Naive thymus-derived CD4-positive, alpha-beta T cell (primary cell): ENCODE measurements at regions not wholly inside any gene's neighbourhood (a gene's known extent, or its start where the extent isn't known, plus 50 kb on each side); places are given as distances from the start of the nearest gene placed in this dataset.
"Not testable (repeated sequence)": the region's sequence is repeated elsewhere in the genome, so short reads cannot be mapped to it uniquely, and the experiment has no call there.

Source experiments
- ATAC-seq: fragments of 150-1000 bp; cut with Tn5 transposase; 2 replicates; pipeline ENCODE4 v1.10.0; 2021; ENCODE audit warnings: mild to moderate bottlenecking, moderate library complexity
- CTCF ChIA-PET: fragments of 350-600 bp; sonication (Branson Sonifier 250); formaldehyde crosslinking; loops from one replicate; lab custom pipeline; 2021; ENCODE audit warnings: antibody characterized with exemption; lab: Charles Lee
- POLR2A ChIA-PET: fragments of 350-600 bp; sonication (Branson Sonifier 250); formaldehyde crosslinking; loops from one replicate; lab custom pipeline; 2021; ENCODE audit warnings: antibody characterized with exemption, inconsistent platforms; lab: Charles Lee
- DNase-seq, 9 donors: peaks; one replicate each; pipeline versions ENCODE4 v3.0.0 to v3.0.0-alpha.2; 2020 to 2022; ENCODE audit warnings: mixed read lengths in 1 of 9
- H3K27ac ChIP-seq: one replicate; pipeline ENCODE4 v1.7.0; 2013; ENCODE audit warnings: mild to moderate bottlenecking, low read depth, low read length, moderate library complexity
- H3K27me3 ChIP-seq, 2 donors: one replicate each; pipeline ENCODE4 v1.7.0; 2013; ENCODE audit warnings: low read length in 2 of 2, mild to moderate bottlenecking in 2 of 2, moderate library complexity in 2 of 2; ENCODE audit not compliant: control insufficient read depth in 2 of 2, insufficient read depth in 2 of 2
- H3K36me3 ChIP-seq, 3 experiments: 1 replicate in 2 of 3; 2 replicates in 1 of 3; pipeline ENCODE4 v1.7.0; 2013; ENCODE audit warnings: low read length in 3 of 3, mild to moderate bottlenecking in 3 of 3, moderate library complexity in 1 of 3; ENCODE audit not compliant: insufficient read depth in 3 of 3, control insufficient read depth in 2 of 3
- H3K4me1 ChIP-seq, 2 donors: one replicate each; pipeline ENCODE4 v1.7.0; 2013; ENCODE audit warnings: low read length in 2 of 2, mild to moderate bottlenecking in 2 of 2, moderate library complexity in 1 of 2; ENCODE audit not compliant: control insufficient read depth in 2 of 2, insufficient read depth in 2 of 2
- H3K4me3 ChIP-seq: 2 replicates; pipeline ENCODE4 v1.7.0; 2013; ENCODE audit warnings: mild to moderate bottlenecking, low read length
- H3K9me3 ChIP-seq, 3 experiments: 1 replicate in 2 of 3; 2 replicates in 1 of 3; pipeline ENCODE4 v1.7.0; 2013; ENCODE audit warnings: low read length in 3 of 3; ENCODE audit not compliant: control insufficient read depth in 2 of 3
- H3K27ac Mint-ChIP-seq, 9 donors: one replicate each; pipeline ENCODE4 v1.8.0; 2020 to 2022; ENCODE audit warnings: mixed read lengths in 9 of 9, mild to moderate bottlenecking in 8 of 9, moderate library complexity in 5 of 9, inconsistent platforms in 2 of 9
- H3K27me3 Mint-ChIP-seq, 5 donors: one replicate each; pipeline ENCODE4 v1.8.0; 2021 to 2022; ENCODE audit warnings: mixed read lengths in 5 of 5, mild to moderate bottlenecking in 1 of 5
- H3K36me3 Mint-ChIP-seq, 5 donors: one replicate each; pipeline ENCODE4 v1.8.0; 2020 to 2022; ENCODE audit warnings: mixed read lengths in 5 of 5, mild to moderate bottlenecking in 3 of 5, inconsistent platforms in 1 of 5
- H3K4me1 Mint-ChIP-seq, 7 donors: one replicate each; pipeline ENCODE4 v1.8.0; 2020 to 2022; ENCODE audit warnings: mixed read lengths in 7 of 7, mild to moderate bottlenecking in 3 of 7, inconsistent platforms in 1 of 7
- H3K4me3 Mint-ChIP-seq, 10 donors: one replicate each; pipeline ENCODE4 v1.8.0; 2020 to 2022; ENCODE audit warnings: mild to moderate bottlenecking in 10 of 10, mixed read lengths in 10 of 10, moderate library complexity in 6 of 10, inconsistent platforms in 2 of 10
- H3K9me3 Mint-ChIP-seq, 11 donors: one replicate each; pipeline ENCODE4 v1.8.0; 2020 to 2022; ENCODE audit warnings: mixed read lengths in 11 of 11, mild to moderate bottlenecking in 4 of 11, inconsistent platforms in 1 of 11, moderate library complexity in 1 of 11
- intact Hi-C, 2 donors: fragments of 100-400 bp; cut with micrococcal nuclease; formaldehyde crosslinking; loops; one replicate each; pipeline ENCODE4 v1.15.1; 2023

DNA sequence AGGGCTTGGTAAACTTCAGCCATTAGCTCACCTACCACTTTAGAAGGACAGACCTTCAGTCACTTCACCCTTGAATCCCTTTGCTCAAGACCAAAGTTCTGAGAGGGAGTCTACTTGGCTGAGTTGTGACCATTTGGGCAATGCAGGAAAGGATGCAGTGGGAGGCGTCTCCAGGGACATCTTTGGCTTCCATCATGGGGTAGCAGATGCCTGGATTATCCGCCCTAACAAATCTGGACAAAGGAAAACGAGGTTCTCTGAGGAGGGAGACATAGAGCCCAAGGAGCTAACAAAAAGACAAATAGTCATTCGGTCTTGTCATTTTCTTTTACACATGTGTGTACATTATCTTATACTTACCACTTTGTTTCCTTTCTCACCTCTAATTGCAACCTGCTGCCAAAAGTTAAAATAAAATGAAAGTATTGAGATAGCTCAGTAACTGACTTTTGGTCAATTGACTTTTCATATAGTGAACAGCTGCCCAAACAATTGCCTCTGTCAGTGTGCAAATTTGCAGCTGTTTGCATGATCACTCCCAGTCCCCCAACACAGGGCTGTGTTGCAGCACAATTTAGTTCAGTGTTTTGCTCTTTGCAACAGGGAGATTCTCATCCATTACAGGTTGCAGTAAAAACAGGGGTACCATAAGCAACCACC is 108.9 kb upstream of the EEF2KMT start:
- Mint-ChIP-seq H3K9me3 (peaks cover 0 to 6% (median 0%) of the 10 kb centered on the region in 11 donors), H3K4me1 (peaks cover 0 to 7% (median 5%) of the 10 kb centered on the region in 7 donors), H3K4me3 (no peak overlapping the region), H3K27me3 (peaks cover 0 to 5% (median 1%) of the 10 kb centered on the region in 5 donors), H3K27ac (no peak overlapping the region), H3K36me3 (no peaks in the 10 kb centered on the region)
- no peaks in the 10 kb centered on the region for H3K4me1 ChIP-seq
- H3K4me3 ChIP-seq = no peak overlapping the region
- CTCF ChIA-PET = no interaction called here
- H3K27ac ChIP-seq = no peak overlapping the region
- POLR2A ChIA-PET = no interaction called here
- intact Hi-C loops = no loop called here
- no peaks in the 10 kb centered on the region for H3K36me3 ChIP-seq
- H3K27me3 ChIP-seq = no peaks in the 10 kb centered on the region
- ATAC-seq (no peak), DNase-seq (no peak)
- H3K9me3 ChIP-seq = no peaks in the 10 kb centered on the region

DNA sequence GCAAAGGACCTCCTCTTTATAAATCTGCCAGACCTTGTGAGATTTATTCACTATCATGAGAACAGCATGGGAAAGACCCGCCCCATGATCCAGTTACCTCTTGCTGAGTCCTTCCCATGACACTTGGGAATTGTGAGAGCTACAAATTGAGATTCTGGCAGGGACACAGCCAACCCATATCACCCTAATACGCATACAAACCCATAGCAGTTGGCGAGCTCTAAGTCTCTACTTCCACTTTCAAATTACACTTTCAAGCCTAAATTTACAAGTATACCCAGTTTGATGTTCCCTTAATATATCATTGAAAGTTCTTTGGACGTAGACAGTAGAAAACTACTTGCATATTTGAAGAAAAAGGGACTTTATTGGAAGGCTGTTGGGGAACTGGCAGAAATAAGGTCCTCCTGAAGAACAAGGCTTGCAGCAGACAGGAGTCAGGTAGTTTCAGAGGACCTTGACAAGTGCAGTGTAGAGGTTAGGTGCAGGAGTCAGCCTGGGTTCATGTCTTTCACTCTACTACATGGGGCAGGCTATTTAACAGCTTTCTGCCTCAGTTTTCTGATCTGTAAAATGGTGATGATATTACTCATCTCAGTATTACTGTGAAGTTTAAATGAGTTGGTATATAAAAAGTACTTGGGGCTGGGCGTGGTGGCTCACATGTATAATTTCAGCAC is 107.9 kb upstream of the EEF2KMT start:
- H3K9me3 ChIP-seq = no peaks in the 10 kb centered on the region
- no peaks in the 10 kb centered on the region for H3K4me1 ChIP-seq
- ChIA-PET POLR2A (no interaction called here), CTCF (no interaction called here)
- H3K36me3 ChIP-seq = no peaks in the 10 kb centered on the region
- Mint-ChIP-seq H3K4me3 (no peak overlapping the region), H3K9me3 (peaks cover 0 to 6% (median 0%) of the 10 kb centered on the region in 11 donors), H3K27ac (no peak overlapping the region), H3K27me3 (peaks cover 0 to 5% (median 0%) of the 10 kb centered on the region in 5 donors), H3K36me3 (no peaks in the 10 kb centered on the region), H3K4me1 (peaks cover 0 to 6% (median 5%) of the 10 kb centered on the region in 7 donors)
- ATAC-seq (no peak), DNase-seq (no peak)
- H3K27me3 ChIP-seq = no peaks in the 10 kb centered on the region
- H3K4me3 ChIP-seq = no peak overlapping the region
- no peak overlapping the region for H3K27ac ChIP-seq
- intact Hi-C loops = no loop called here

DNA sequence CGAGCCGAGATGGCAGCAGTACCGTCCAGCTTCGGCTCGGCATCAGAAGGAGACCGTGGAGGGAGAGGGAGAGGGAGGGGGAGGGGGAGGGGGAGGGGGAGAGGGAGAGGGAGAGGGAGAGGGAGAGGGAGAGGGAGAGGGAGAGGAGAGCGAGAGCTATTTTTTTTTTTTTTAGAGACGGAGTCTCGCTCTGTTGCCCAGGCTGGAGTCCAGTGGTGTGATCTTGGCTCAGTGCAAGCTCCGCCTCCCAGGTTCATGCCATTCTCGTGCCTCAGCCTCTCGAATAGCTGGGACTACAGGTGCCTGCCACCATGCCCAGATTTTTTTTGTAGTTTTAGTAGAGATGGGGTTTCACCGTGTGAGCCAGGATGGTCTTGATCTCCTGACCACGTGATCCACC is 106.1 kb upstream of the EEF2KMT start:
- ATAC-seq, H3K9me3 Mint-ChIP-seq, H3K27me3 Mint-ChIP-seq, H3K27me3 ChIP-seq, H3K4me3 Mint-ChIP-seq, H3K36me3 ChIP-seq, H3K4me3 ChIP-seq, H3K27ac ChIP-seq, CTCF ChIA-PET, H3K4me1 ChIP-seq, H3K4me1 Mint-ChIP-seq, DNase-seq, H3K27ac Mint-ChIP-seq, intact Hi-C loops, H3K36me3 Mint-ChIP-seq, POLR2A ChIA-PET, H3K9me3 ChIP-seq: not testable (repeated sequence)

DNA sequence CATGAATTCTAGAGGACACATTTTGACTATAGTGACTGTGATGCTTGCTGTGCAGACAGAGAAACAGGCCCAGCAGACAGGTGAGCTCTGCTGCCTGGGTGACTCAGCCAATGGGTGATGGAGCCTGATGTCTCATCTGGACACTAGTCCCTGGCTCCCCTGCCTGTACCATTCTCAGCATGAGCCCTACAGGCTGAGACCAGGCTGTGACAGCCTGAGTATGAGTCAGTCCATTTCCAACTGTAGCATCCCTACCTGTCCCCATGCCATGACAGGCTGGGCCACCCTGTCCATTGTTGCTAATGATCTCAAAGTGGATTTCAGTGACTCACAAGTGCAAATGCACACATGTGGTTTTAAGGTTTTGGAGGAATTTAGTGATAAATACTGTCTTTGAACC is 102.5 kb upstream of the EEF2KMT start:
- intact Hi-C loops = no loop called here
- H3K4me3 ChIP-seq = no peak overlapping the region
- H3K4me3 Mint-ChIP-seq = no peak overlapping the region
- ATAC-seq (no peak), DNase-seq (no peak)
- no peak overlapping the region for H3K27ac Mint-ChIP-seq
- CTCF ChIA-PET = no interaction called here
- no peaks in the 10 kb centered on the region for H3K27me3 ChIP-seq
- no peaks in the 10 kb centered on the region for H3K36me3 ChIP-seq
- no peaks in the 10 kb centered on the region for H3K4me1 Mint-ChIP-seq
- H3K9me3 Mint-ChIP-seq = peaks cover 0 to 3% (median 0%) of the 10 kb centered on the region in 11 donors
- H3K27me3 Mint-ChIP-seq = peaks cover 0 to 21% (median 12%) of the 10 kb centered on the region in 5 donors
- no peaks in the 10 kb centered on the region for H3K36me3 Mint-ChIP-seq
- no peaks in the 10 kb centered on the region for H3K4me1 ChIP-seq
- no peaks in the 10 kb centered on the region for H3K9me3 ChIP-seq
- POLR2A ChIA-PET = no interaction called here
- H3K27ac ChIP-seq = no peak overlapping the region

DNA sequence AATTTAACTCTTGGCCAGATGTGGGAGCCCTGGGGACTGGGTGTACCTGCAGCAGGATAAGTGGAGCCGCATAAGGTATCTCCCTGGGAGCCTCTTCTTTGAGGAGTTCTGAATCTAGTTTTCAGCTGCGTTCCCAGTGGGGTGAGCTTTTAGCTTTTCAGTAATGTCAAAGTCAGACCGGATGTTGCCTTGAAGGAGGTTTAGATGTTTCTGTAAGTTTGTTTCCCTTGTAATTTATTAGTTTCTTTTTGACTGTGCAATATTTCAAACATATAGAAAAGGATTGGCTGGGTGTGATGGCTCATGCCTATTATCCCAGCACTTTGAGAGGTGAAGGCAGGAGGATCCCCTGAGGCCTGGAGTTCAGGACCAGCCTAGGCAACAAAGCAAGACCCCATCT is 98.6 kb upstream of the EEF2KMT start:
- Histone ChIP-seq H3K4me3 (no peak overlapping the region), H3K9me3 (no peaks in the 10 kb centered on the region), H3K27ac (no peak overlapping the region), H3K4me1 (no peaks in the 10 kb centered on the region), H3K27me3 (no peaks in the 10 kb centered on the region), H3K36me3 (no peaks in the 10 kb centered on the region)
- peaks cover 0 to 29% (median 8%) of the 10 kb centered on the region in 5 donors for H3K27me3 Mint-ChIP-seq
- no peaks in the 10 kb centered on the region for H3K36me3 Mint-ChIP-seq
- H3K4me1 Mint-ChIP-seq = no peaks in the 10 kb centered on the region
- ChIA-PET CTCF (no interaction called here), POLR2A (no interaction called here)
- DNase-seq (no peak), ATAC-seq (no peak)
- H3K4me3 Mint-ChIP-seq = no peak overlapping the region
- peaks cover 0 to 3% (median 0%) of the 10 kb centered on the region in 11 donors for H3K9me3 Mint-ChIP-seq
- intact Hi-C loops = no loop called here
- H3K27ac Mint-ChIP-seq = no peak overlapping the region

DNA sequence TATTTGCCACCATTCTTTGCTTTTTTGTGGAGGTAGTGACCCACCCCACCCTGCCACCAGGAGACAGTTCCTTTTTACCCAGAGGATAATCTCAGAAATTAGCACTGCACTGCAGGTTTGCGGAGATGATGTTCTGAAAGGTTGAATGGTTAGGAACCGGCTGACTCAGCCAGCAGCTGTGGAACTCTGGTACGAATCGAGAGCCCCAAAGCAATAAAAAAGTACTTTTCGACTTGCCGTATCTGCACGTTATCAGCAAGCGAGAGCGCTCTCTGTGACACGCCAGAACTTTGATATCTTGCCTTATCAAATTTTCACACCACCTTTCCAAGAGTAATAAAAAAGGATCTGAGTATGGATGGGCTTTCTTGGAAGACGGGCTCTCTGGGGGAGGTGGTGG is 96.3 kb upstream of the EEF2KMT start:
- intact Hi-C loops = no loop called here
- no peak for ATAC-seq

DNA sequence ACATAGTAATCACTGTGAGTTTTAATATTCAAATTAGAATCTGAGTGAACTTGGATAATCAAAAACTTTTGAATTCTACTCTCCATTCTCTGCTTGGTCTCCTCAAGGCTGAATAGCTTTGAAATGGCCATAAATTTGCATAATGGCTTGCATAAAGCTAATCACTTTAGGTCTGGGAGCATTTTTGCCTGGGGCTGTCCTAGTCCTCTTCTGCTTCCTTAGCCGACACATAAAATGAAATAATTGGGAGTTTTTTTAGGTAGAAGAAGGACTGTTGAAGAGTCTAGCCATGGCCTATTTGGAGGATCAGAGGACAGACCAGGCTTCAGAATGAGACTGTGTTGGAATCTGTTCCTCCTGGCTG is 91.4 kb upstream of the EEF2KMT start:
- no peak for DNase-seq
- H3K9me3 Mint-ChIP-seq = peaks cover 0 to 3% (median 0%) of the 10 kb centered on the region in 11 donors
- no peaks in the 10 kb centered on the region for H3K36me3 ChIP-seq
- H3K9me3 ChIP-seq = no peaks in the 10 kb centered on the region
- no peaks in the 10 kb centered on the region for H3K27me3 ChIP-seq
- no peaks in the 10 kb centered on the region for H3K4me1 Mint-ChIP-seq
- POLR2A ChIA-PET = no interaction called here
- intact Hi-C loops = no loop called here
- ATAC-seq = no peak
- H3K4me3 Mint-ChIP-seq = no peak overlapping the region
- H3K27ac ChIP-seq = no peak overlapping the region
- H3K36me3 Mint-ChIP-seq = no peaks in the 10 kb centered on the region
- H3K4me3 ChIP-seq = no peak overlapping the region
- peaks cover 0 to 6% (median 0%) of the 10 kb centered on the region in 5 donors for H3K27me3 Mint-ChIP-seq
- H3K27ac Mint-ChIP-seq = no peak overlapping the region
- CTCF ChIA-PET = no interaction called here
- H3K4me1 ChIP-seq = no peaks in the 10 kb centered on the region

More for the DNA sequence above, 96.3 kb upstream of the EEF2KMT start:
- no peak overlapping the region for H3K27ac Mint-ChIP-seq
- peaks cover 0 to 29% (median 10%) of the 10 kb centered on the region in 5 donors for H3K27me3 Mint-ChIP-seq
- H3K27me3 ChIP-seq = no peaks in the 10 kb centered on the region
- no peaks in the 10 kb centered on the region for H3K36me3 Mint-ChIP-seq
- no peaks in the 10 kb centered on the region for H3K36me3 ChIP-seq
- H3K9me3 ChIP-seq = no peaks in the 10 kb centered on the region
- no peak overlapping the region for H3K4me3 ChIP-seq
- no peak for DNase-seq
- H3K4me3 Mint-ChIP-seq = no peak overlapping the region
- no peaks in the 10 kb centered on the region for H3K4me1 Mint-ChIP-seq
- H3K4me1 ChIP-seq = no peaks in the 10 kb centered on the region
- no peak overlapping the region for H3K27ac ChIP-seq
- ChIA-PET POLR2A (no interaction called here), CTCF (no interaction called here)
- H3K9me3 Mint-ChIP-seq = peaks cover 0 to 3% (median 0%) of the 10 kb centered on the region in 11 donors
